A673 (cell line): ENCODE measurements at regions not wholly inside any gene's neighbourhood (a gene's known extent, or its start where the extent isn't known, plus 50 kb on each side); places are given as distances from the start of the nearest gene placed in this dataset.

Experiments
- BruUV-seq: library from RNA; stranded (reverse); fragments of 400-500 nt; replicated peaks from 2 replicates; lab custom pipeline; 2021; lab: Mats Ljungman, UMichigan
- CTCF ChIA-PET: fragments of 300-600 bp; sonication (Branson Sonifier 250); formaldehyde crosslinking; loops from one replicate; lab custom pipeline; 2022; ENCODE audit warnings: antibody characterized with exemption; lab: Charles Lee
- POLR2A ChIA-PET: fragments of 300-600 bp; sonication (Branson Sonifier 250); formaldehyde crosslinking; loops from one replicate; lab custom pipeline; 2022; ENCODE audit warnings: antibody characterized with exemption; ENCODE audit not compliant: low non-redundant PET; lab: Charles Lee
- DNase-seq: peaks from one replicate; pipeline ENCODE4 v3.0.0-alpha.2; 2015; ENCODE audit warnings: low spot score
- H3K27ac ChIP-seq: fragments of 200-600 bp; sonication (generic); 2 replicates; pipeline ENCODE4 v1.5.1; 2016; ENCODE audit warnings: mixed run types, low read depth, mild to moderate bottlenecking, mixed read lengths, antibody characterized with exemption, low read length; ENCODE audit not compliant: poor library complexity, severe bottlenecking
- H3K27me3 ChIP-seq: fragments of 200-600 bp; sonication (generic); replicated peaks from 2 replicates; pipeline ENCODE4 v1.6.1; 2017; ENCODE audit warnings: mixed run types, low read depth, mild to moderate bottlenecking, mixed read lengths, antibody characterized with exemption, low read length; ENCODE audit not compliant: insufficient read depth, poor library complexity
- H3K36me3 ChIP-seq: fragments of 200-600 bp; sonication (generic); 2 replicates; pipeline ENCODE4 v1.6.1; 2016; ENCODE audit warnings: mixed run types, mild to moderate bottlenecking, mixed read lengths, antibody characterized with exemption, low read length; ENCODE audit not compliant: insufficient read depth, poor library complexity, severe bottlenecking
- H3K4me1 ChIP-seq: fragments of 200-600 bp; sonication (generic); 2 replicates; pipeline ENCODE4 v1.6.1; 2017; ENCODE audit warnings: mixed run types, mild to moderate bottlenecking, mixed read lengths, antibody characterized with exemption, low read length; ENCODE audit not compliant: insufficient read depth, poor library complexity, severe bottlenecking
- H3K4me3 ChIP-seq: fragments of 200-600 bp; sonication (generic); 2 replicates; pipeline ENCODE4 v1.5.1; 2016; ENCODE audit warnings: low read depth, mixed run types, mild to moderate bottlenecking, mixed read lengths, low read length; ENCODE audit not compliant: poor library complexity, severe bottlenecking
- H3K9me3 ChIP-seq: fragments of 200-600 bp; sonication (generic); 2 replicates; pipeline ENCODE4 v1.6.1; 2016; ENCODE audit warnings: mixed run types, low read depth, mild to moderate bottlenecking, mixed read lengths, antibody characterized with exemption, low read length; ENCODE audit not compliant: poor library complexity, severe bottlenecking
- CTCF ChIP-seq: fragments of 300-800, 200-600 bp; sonication (generic); conservative IDR thresholded peaks from 2 replicates; pipeline ENCODE4 v1.5.1; 2017; ENCODE audit warnings: low read depth, mild to moderate bottlenecking, antibody characterized with exemption, low read length, moderate library complexity, mixed read lengths
- EZH2 ChIP-seq: fragments of 200-600 bp; sonication (generic); IDR thresholded peaks from 2 replicates; pipeline ENCODE4 v1.6.1; 2017; ENCODE audit warnings: borderline replicate concordance, low read depth, mild to moderate bottlenecking, mixed read lengths, antibody characterized with exemption, low read length; ENCODE audit not compliant: poor library complexity, severe bottlenecking
- intact Hi-C: fragments of 100-400 bp; cut with micrococcal nuclease; formaldehyde crosslinking; loops from one replicate; pipeline ENCODE4 v1.10.0; 2022; ENCODE audit not compliant: unreplicated experiment

DNA sequence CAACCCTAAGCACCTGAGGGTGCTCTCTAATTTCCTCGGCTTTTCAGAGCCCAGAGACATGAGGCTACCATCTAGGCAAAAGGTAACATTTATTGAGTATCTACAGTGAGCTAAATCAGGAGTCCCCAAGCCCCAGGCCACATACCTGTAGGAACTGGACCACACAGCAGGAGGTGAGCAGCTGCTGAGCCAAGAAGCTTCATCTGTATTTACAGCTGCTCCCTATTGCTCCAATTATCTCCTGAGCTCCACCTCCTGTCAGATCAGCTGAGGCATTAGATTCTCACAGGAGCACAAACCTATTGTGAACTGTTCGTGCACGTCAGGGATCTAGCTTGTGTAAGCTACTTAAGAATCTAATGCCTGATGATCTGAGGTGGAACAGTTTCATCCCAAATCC, 70.2 kb downstream of the RND3 start:
- H3K9me3 ChIP-seq = no peaks in the 10 kb centered on the region
- CTCF ChIA-PET = no interaction called here
- H3K4me1 ChIP-seq = no peaks in the 10 kb centered on the region
- no peaks in the 10 kb centered on the region for H3K36me3 ChIP-seq
- POLR2A ChIA-PET = no interaction called here
- no peaks in the 10 kb centered on the region for H3K27me3 ChIP-seq
- H3K4me3 ChIP-seq = no peak overlapping the region
- no TSS peak for BruUV-seq
- intact Hi-C loops = no loop called here
- TF ChIP-seq EZH2 (no peak), CTCF (no peak)
- H3K27ac ChIP-seq = no peak overlapping the region
- no peak for DNase-seq

GRCh38 chr2:150415022-150415421, 72.4 kb downstream of the RND3 start:
- intact Hi-C loops = no loop called here
- BruUV-seq = no TSS peak
- H3K27me3 ChIP-seq = no peaks in the 10 kb centered on the region

DNA sequence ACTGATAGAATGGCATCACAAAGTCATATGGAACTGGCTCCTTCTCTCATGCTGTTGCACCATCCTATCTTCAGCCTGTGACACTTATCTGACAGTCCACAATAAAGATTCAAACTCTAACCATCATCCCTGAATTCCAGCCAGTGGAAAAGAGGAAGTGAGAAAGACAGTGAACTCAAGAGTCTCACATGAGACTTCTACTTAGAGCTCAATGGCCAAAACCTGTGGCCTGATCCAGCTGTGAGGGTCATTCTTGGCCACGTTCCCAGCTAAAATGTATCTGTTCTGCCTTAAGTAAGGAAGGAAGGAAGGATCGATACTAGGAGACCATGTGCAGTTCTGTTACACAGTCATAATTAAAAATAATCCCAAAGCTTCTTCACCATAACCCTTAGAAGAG, 73.6 kb downstream of the RND3 start:
- H3K27me3 ChIP-seq = no peaks in the 10 kb centered on the region
- BruUV-seq = no TSS peak
- POLR2A ChIA-PET = no interaction called here
- no peaks in the 10 kb centered on the region for H3K4me1 ChIP-seq
- H3K4me3 ChIP-seq = no peak overlapping the region
- CTCF ChIA-PET = no interaction called here
- DNase-seq = no peak
- no peak overlapping the region for H3K27ac ChIP-seq
- no peaks in the 10 kb centered on the region for H3K9me3 ChIP-seq
- intact Hi-C loops = no loop called here
- TF ChIP-seq EZH2 (no peak), CTCF (no peak)
- no peaks in the 10 kb centered on the region for H3K36me3 ChIP-seq

More at GRCh38 chr2:150415022-150415421, 72.4 kb downstream of the RND3 start:
- no peaks in the 10 kb centered on the region for H3K36me3 ChIP-seq
- ChIA-PET CTCF (no interaction called here), POLR2A (no interaction called here)
- H3K4me1 ChIP-seq = no peaks in the 10 kb centered on the region
- DNase-seq = no peak
- H3K4me3 ChIP-seq = no peak overlapping the region
- no peak overlapping the region for H3K27ac ChIP-seq
- no peaks in the 10 kb centered on the region for H3K9me3 ChIP-seq
- TF ChIP-seq EZH2 = no peak
- no peak for TF ChIP-seq CTCF
